ENCODE measurements at regions not wholly inside any gene's neighbourhood (a gene's known extent, or its start where the extent isn't known, plus 50 kb on each side); places are given as distances from the start of the nearest gene placed in this dataset.

DNA sequence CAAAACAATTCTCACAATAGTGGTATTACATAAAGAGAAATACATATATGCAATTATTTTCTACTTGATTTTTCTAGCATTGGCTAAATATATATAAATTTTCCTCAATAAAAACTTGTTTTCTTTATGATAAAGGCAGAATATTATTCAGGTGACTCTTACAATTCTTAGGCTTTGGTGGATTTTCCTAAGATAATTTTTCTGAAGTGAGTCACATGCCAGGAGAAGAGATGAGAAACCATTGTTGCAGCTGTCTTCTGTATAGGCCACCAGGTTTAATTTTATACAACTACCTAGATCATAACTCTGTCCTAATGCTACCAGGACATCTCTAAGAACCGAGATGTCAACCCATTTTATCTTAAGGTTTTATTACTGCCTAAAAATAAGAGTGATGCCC is 552.4 kb upstream of the CDH2 start (continued):
- TF ChIP-seq EP300 (IDR thresholded peaks at IDR 0.05; ENCODE audit: borderline replicate concordance in 1 of 2, low read depth in 2 of 2, low read length in 2 of 2), result no peak
